IMR-90 (cell line): ENCODE measurements at regions not wholly inside any gene's neighbourhood (a gene's known extent, or its start where the extent isn't known, plus 50 kb on each side); places are given as distances from the start of the nearest gene placed in this dataset.
"Not testable (repeated sequence)": the region's sequence is repeated elsewhere in the genome, so short reads cannot be mapped to it uniquely, and the experiment has no call there.

ENCODE experiments used
- ATAC-seq: fragments of 200-7000 bp; cut with Tn5 transposase; 2 replicates; pipeline ENCODE4 v1.9.1; 2020; ENCODE audit warnings: low read depth, mild to moderate bottlenecking, moderate library complexity
- BruUV-seq: library from RNA; stranded (reverse); fragments of 400-500 nt; replicated peaks from 2 replicates; lab custom pipeline; 2021; lab: Mats Ljungman, UMichigan
- CTCF ChIA-PET: fragments of 300-600 bp; formaldehyde crosslinking; extraction: SDS; loops from one replicate; lab custom pipeline; 2021; ENCODE audit warnings: antibody characterized with exemption; lab: Yijun Ruan, JAX
- POLR2A ChIA-PET: fragments of 300-600 bp; sonication (Branson Sonifier 250); formaldehyde crosslinking; loops from one replicate; lab custom pipeline; 2022; ENCODE audit warnings: antibody characterized with exemption; ENCODE audit not compliant: unreplicated experiment; lab: Charles Lee
- DNase-seq: peaks from one replicate; pipeline ENCODE4 v3.0.0; 2013
- H2AFZ ChIP-seq: replicated peaks from 2 replicates; pipeline ENCODE3; 2013; ENCODE audit warnings: low read length, mild to moderate bottlenecking; ENCODE audit not compliant: poor library complexity
- H2AK5ac ChIP-seq: 2 replicates; pipeline ENCODE4 v1.6.1; 2013; ENCODE audit warnings: low read depth, low read length, inconsistent platforms
- H2AK9ac ChIP-seq: replicated peaks from 2 replicates; pipeline ENCODE3; 2013; ENCODE audit warnings: mild to moderate bottlenecking, low read depth, low read length, moderate library complexity; ENCODE audit not compliant: poor library complexity
- H2BK120ac ChIP-seq: 2 replicates; pipeline ENCODE4 v1.6.1; 2013; ENCODE audit warnings: low read depth, low read length, inconsistent platforms
- H2BK15ac ChIP-seq: 3 replicates; pipeline ENCODE4 v1.6.1; 2013; ENCODE audit warnings: low read depth, low read length, inconsistent platforms
- H2BK20ac ChIP-seq: 2 replicates; pipeline ENCODE4 v1.6.1; 2013; ENCODE audit warnings: low read depth, mild to moderate bottlenecking, inconsistent platforms, low read length, moderate library complexity
- H2BK5ac ChIP-seq: 2 replicates; pipeline ENCODE4 v1.6.1; 2013; ENCODE audit warnings: mild to moderate bottlenecking, low read depth, low read length, inconsistent platforms; ENCODE audit not compliant: poor library complexity, severe bottlenecking
- H3K14ac ChIP-seq: replicated peaks from 2 replicates; pipeline ENCODE4 v1.6.1; 2013; ENCODE audit warnings: low read depth, low read length, inconsistent platforms
- H3K18ac ChIP-seq: 2 replicates; pipeline ENCODE4 v1.6.1; 2013; ENCODE audit warnings: low read depth, low read length, control low read depth
- H3K23ac ChIP-seq: 2 replicates; pipeline ENCODE4 v1.6.1; 2013; ENCODE audit warnings: low read depth, low read length, inconsistent platforms
- H3K27ac ChIP-seq: 2 replicates; pipeline ENCODE4 v1.5.1; 2013; ENCODE audit warnings: mild to moderate bottlenecking, control low read depth, low read length; ENCODE audit not compliant: insufficient read depth
- H3K27me3 ChIP-seq: 2 replicates; pipeline ENCODE4 v1.6.1; 2013; ENCODE audit warnings: low read length; ENCODE audit not compliant: control insufficient read depth, insufficient read depth
- H3K36me3 ChIP-seq: 2 replicates; pipeline ENCODE4 v1.6.1; 2013; ENCODE audit warnings: low read length, mixed read lengths; ENCODE audit not compliant: control insufficient read depth, insufficient read depth
- H3K4ac ChIP-seq: 2 replicates; pipeline ENCODE4 v1.6.1; 2013; ENCODE audit warnings: low read depth, low read length, inconsistent platforms
- H3K4me1 ChIP-seq: 2 replicates; pipeline ENCODE4 v1.6.1; 2013; ENCODE audit warnings: low read length, mixed read lengths; ENCODE audit not compliant: control insufficient read depth, insufficient read depth
- H3K4me2 ChIP-seq: 2 replicates; pipeline ENCODE4 v1.6.1; 2013; ENCODE audit warnings: low read depth, mild to moderate bottlenecking, control low read depth, low read length, moderate library complexity
- H3K4me3 ChIP-seq: 2 replicates; pipeline ENCODE4 v1.5.1; 2013; ENCODE audit warnings: low read depth, mild to moderate bottlenecking, control low read depth, low read length, moderate library complexity; ENCODE audit not compliant: insufficient read depth
- H3K56ac ChIP-seq: 2 replicates; pipeline ENCODE4 v1.6.1; 2013; ENCODE audit warnings: low read length, inconsistent platforms; ENCODE audit not compliant: insufficient read depth; ENCODE audit errors: extremely low read depth
- H3K79me1 ChIP-seq, 2 experiments: 2 replicates each; pipeline ENCODE4 v1.6.1; 2013; ENCODE audit warnings: low read length in 2 of 2, inconsistent platforms in 1 of 2, low read depth in 1 of 2
- H3K9ac ChIP-seq: 2 replicates; pipeline ENCODE4 v1.6.1; 2013; ENCODE audit warnings: low read depth, low read length, control low read depth
- H3K9me1 ChIP-seq: 2 replicates; pipeline ENCODE4 v1.6.1; 2013; ENCODE audit warnings: low read length, inconsistent platforms; ENCODE audit not compliant: insufficient read depth
- H3K9me3 ChIP-seq: 2 replicates; pipeline ENCODE4 v1.6.1; 2013; ENCODE audit warnings: low read length; ENCODE audit not compliant: control insufficient read depth, insufficient read depth
- H4K20me1 ChIP-seq: 2 replicates; pipeline ENCODE4 v1.6.1; 2013; ENCODE audit warnings: low read length, inconsistent platforms; ENCODE audit not compliant: insufficient read depth
- H4K5ac ChIP-seq: 2 replicates; pipeline ENCODE4 v1.6.1; 2013; ENCODE audit warnings: mild to moderate bottlenecking, low read depth, low read length, control low read depth
- H4K8ac ChIP-seq, 2 experiments: 2 replicates each; pipeline ENCODE4 v1.6.1; 2013; ENCODE audit warnings: low read depth in 2 of 2, low read length in 2 of 2, control low read depth in 1 of 2, inconsistent platforms in 1 of 2
- H4K91ac ChIP-seq: 2 replicates; pipeline ENCODE4 v1.6.1; 2013; ENCODE audit warnings: low read depth, low read length, inconsistent platforms; ENCODE audit not compliant: insufficient read depth
- WGBS, 2 experiments: methylation state at CpG; one replicate each; pipeline versions ENCODE4 v1.1.5 to v1.1.7; 2013; ENCODE audit warnings: missing lambda C conversion rate in 2 of 2; ENCODE audit not compliant: insufficient read length in 1 of 2; ENCODE audit errors: extremely low coverage in 2 of 2; 5-methylcytosine and 5-hydroxymethylcytosine counted together
- dilution Hi-C: fragments of 300-500 bp; cut with HindIII; formaldehyde crosslinking; loops from one replicate; pipeline ENCODE4 v1.14.3; 2018; ENCODE audit warnings: low sequenced_read_pairs; ENCODE audit not compliant: unreplicated experiment
- in situ Hi-C: fragments of 300-500 bp; cut with MboI; formaldehyde crosslinking; loops from 3 replicates; pipeline ENCODE4 v1.14.3; 2019; ENCODE audit warnings: low sequenced_read_pairs, inconsistent platforms, mixed read lengths
- intact Hi-C: fragments of 100-400 bp; cut with micrococcal nuclease; formaldehyde crosslinking; loops from 2 replicates; pipeline ENCODE4 v1.10.0; 2022

DNA sequence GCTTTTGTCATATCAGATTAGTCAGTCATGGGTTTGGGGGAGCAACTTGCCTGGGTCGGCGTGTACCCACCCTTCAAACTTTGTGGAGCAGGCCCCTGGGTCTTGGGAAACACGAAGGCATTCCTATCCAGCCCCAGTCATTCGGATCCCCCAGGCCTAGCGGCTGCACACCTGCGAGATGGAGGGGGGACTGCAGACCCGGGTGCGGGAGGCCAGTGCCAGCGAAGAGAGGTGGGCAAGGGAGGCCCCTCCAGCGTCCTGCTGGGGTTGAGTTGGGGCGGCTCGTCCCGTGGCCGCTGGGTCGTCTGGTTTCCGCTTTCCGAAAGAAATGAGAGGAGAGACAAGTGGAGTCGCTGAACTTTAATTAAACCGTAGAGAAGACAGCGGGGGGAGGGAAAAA lies 112.2 kb upstream of the FOXD4L5 start:
- H4K20me1 ChIP-seq, H3K14ac ChIP-seq, H2BK120ac ChIP-seq, H4K91ac ChIP-seq, H2AFZ ChIP-seq, intact Hi-C loops, H3K79me1 ChIP-seq, H2BK20ac ChIP-seq, H3K27ac ChIP-seq, H3K36me3 ChIP-seq, DNase-seq, H4K5ac ChIP-seq, dilution Hi-C loops, in situ Hi-C loops, ATAC-seq, H4K8ac ChIP-seq, H2BK15ac ChIP-seq, CTCF ChIA-PET, H3K56ac ChIP-seq, H2AK9ac ChIP-seq, H2AK5ac ChIP-seq, H3K9me3 ChIP-seq, H3K4me2 ChIP-seq, H2BK5ac ChIP-seq, BruUV-seq, H3K9me1 ChIP-seq, POLR2A ChIA-PET, H3K4me3 ChIP-seq, H3K4me1 ChIP-seq, H3K4ac ChIP-seq, H3K18ac ChIP-seq, H3K23ac ChIP-seq, H3K9ac ChIP-seq, H3K27me3 ChIP-seq: not testable (repeated sequence)
- WGBS, 2 experiments: 78% methylated on average over 8 of the region's 20 CpGs; no CpG with 5 or more reads in 1 of the 2 experiments

- H3K18ac ChIP-seq, H4K91ac ChIP-seq, CTCF ChIA-PET, H3K56ac ChIP-seq, H2AK9ac ChIP-seq, DNase-seq, H2BK20ac ChIP-seq, intact Hi-C loops, H4K5ac ChIP-seq, H3K27me3 ChIP-seq, H3K9me3 ChIP-seq, in situ Hi-C loops, H4K20me1 ChIP-seq, BruUV-seq, H3K4me3 ChIP-seq, H3K79me1 ChIP-seq, H2BK120ac ChIP-seq, ATAC-seq, H3K9ac ChIP-seq, H3K27ac ChIP-seq, H3K36me3 ChIP-seq, H2AFZ ChIP-seq, H2AK5ac ChIP-seq, H4K8ac ChIP-seq, H3K9me1 ChIP-seq, H2BK15ac ChIP-seq, H2BK5ac ChIP-seq, H3K4me1 ChIP-seq, dilution Hi-C loops, POLR2A ChIA-PET, H3K23ac ChIP-seq, H3K14ac ChIP-seq, H3K4me2 ChIP-seq, H3K4ac ChIP-seq: not testable (repeated sequence)
- no CpG with 5 or more reads among the region's 10 CpGs for WGBS, 2 experiments
Measured at GRCh38 chr9:65396601-65397000, 111.6 kb upstream of the FOXD4L5 start.
